GM21381 (cell line): ENCODE measurements at regions not wholly inside any gene's neighbourhood (a gene's known extent, or its start where the extent isn't known, plus 50 kb on each side); places are given as distances from the start of the nearest gene placed in this dataset.

ENCODE experiments used
- ATAC-seq: cut with Tn5 transposase; IDR thresholded peaks from one replicate; pipeline ENCODE4 v1.9.1; 2021; ENCODE audit warnings: mild to moderate bottlenecking, moderate library complexity; ENCODE audit not compliant: unreplicated experiment

GRCh38 chrX:6707497-6707896, 172.6 kb upstream of the VCX3A start:
- ATAC-seq: no peak

DNA sequence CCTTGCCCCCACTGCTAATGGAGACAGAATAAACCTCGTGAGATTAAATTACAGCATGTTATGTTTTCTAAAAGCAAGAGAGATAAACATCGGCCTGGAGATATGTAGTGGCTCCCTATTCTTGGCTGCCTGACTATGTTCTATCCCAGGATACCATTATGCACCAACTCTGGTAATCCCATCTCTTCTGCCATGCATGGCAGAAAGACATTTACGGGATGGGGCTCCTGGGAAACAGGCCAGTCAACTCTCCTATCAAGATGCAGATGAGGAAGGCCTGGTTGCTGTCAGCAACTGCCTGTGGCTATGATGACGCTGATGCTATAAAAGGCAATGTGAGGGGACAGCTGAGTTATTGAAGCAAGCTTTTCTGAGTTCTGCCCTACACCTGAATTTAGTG, 166.2 kb upstream of the VCX3A start:
- no peak for ATAC-seq

DNA sequence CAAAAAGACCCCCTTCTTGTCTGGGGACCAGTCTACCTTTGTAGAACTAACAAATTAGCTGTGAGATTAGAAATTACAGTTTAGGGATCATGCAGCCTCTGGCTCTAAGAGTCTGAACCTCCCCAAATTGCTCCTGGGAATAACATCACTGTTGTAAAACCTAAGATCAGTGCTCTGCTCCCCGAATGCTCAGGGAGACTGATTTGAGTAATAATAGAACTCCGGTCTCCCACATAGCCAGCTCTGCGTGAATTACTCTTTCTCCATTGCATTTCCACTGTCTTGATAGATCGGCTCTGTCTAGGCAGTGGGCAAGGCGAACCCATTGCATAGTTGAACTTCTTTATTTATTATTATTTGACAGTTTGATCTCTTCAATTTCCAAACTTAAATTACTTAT, 160.8 kb upstream of the VCX3A start:
- ATAC-seq: no peak

DNA sequence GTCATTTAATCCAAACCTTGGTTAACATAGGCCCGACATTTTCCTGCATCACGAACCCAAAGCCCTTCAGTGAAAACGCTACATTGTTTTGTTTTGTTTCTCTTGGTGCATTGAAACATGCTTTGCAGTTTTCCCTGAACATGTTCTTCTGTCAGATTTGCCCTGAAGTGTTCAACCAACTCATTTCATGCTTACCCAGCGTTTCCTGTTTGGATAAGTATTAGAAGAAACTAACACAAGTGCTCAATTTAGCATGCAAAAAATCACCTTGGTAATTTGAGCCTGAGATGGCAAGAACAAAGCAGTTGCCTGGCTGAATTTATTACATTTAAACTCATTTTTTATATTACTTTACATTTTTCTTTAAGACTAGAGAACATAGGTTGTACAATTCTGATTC, 160.1 kb upstream of the VCX3A start:
- ATAC-seq: no peak

DNA sequence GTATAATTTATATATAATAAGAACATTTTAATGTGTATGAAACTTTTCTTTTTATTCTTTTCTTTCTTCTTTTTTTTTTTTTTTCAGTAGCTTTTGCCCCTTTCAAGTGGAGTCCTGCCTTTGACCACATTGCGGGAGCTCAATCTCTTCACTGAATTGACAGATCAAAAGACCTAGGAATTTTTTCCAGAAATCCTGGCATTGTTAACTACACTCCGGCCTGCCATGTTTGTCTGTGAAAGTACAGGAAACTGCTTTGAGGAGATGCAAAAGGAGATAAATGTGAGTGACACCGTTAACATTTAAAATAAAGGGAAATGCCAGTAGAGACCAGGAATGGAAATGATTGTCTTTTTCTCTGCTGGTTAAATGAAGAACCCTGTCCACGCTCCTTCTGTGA, 159.3 kb upstream of the VCX3A start:
- ATAC-seq: no peak

DNA sequence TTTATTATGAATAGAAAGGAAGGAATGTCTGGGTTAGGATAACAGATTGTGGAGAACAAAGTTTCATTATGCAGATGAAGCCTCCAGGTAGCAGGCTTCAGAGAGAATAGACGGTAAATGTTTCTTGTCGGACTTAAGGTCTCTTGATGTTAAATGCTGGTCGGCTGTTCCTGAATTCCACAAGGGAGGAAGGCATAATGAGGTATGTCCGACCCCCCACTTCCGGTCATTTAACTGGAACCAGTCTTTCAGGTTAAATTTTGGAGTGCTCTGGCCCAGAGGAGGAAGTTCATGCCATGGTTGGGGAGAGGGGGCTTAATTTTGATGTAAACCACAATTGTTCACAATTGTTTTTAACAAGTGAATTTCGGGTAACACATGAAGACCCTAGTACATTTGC, 158.1 kb upstream of the VCX3A start:
- ATAC-seq: no peak

DNA sequence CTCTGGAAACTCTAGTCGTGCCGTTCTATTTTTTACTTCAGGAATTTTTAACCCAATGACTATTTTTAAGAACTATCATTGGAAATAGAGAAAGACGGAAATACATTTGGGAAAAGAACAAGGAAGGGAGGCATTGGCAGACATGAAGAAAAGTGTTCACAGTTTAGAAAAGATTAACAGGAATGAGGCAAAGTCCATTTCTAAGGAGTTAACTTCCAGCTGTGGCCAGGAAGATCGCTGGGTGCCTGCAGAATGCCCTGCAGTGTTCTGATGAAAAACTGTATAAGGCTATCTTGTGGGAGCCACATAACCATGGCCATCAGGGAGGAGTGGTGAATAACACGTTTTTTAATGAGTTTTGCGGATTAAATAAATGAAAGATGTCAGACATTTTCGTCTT, 150.6 kb upstream of the VCX3A start:
- no peak for ATAC-seq

DNA sequence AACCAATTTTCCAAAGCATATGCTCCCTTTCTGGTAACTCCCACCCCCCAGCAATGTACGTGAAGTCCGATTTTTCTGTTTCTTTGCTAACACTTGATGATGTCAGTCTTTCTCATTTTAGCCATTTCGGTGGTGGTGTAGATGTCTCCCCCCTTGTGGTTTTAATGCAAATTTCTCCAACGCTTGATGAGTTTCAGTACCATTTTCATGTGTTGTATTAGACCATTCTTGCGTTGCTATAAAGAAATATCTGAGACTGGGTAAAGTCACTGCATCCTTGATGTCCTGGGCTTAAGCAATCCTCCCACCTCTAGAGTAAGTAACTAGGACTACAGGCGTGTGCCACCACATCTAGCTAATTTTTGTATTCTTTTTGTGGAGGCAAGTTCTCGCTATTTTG, 148.4 kb upstream of the VCX3A start:
- no peak for ATAC-seq

- ATAC-seq: no peak
Measured at GRCh38 chrX:6681521-6682145, 146.7 kb upstream of the VCX3A start.

- ATAC-seq: no peak
Measured at GRCh38 chrX:6679988-6680387, 145.1 kb upstream of the VCX3A start.

- no peak for ATAC-seq
Measured at GRCh38 chrX:6679550-6679949, 144.6 kb upstream of the VCX3A start.

DNA sequence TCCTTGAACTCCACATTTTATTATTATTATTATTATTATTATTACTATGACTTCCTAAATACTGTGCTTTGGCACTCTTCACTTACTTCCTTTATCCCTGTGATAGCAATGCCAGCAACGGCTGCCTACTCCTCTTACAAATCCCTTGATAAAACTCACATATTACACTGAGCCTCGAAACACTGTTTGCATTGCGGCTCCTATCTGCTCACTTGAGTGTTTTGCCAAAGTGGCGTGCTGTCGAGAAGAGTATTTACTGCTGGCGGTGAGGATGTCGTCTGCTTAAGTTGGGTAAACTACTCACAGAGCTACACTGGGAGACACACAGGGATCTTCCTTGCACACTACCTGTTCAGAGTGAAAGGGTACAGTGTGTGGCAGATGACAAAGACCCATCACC, 143.4 kb upstream of the VCX3A start:
- ATAC-seq: no peak

DNA sequence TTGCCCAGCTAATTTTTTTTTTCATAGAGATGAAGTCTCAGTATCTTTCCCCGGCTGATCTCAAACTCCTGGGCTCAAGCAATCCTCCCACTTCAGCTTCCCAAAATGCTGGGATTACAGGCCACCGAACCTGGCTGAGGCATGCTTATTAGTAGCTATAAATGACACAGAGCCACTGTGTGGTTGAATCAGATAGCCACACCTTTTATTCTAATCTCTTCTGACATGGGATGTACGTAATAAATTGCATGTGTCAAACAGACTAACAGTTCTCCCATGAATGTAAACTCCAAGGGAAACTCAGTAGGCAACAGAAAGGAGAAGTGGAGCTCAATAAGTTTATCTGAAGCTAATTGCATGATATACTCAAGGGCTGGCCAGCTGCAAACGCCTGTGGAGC, 139.8 kb upstream of the VCX3A start:
- ATAC-seq: no peak

GRCh38 chrX:6667048-6667768, 132.3 kb upstream of the VCX3A start:
- ATAC-seq: no peak

GRCh38 chrX:6666624-6667023, 131.7 kb upstream of the VCX3A start:
- ATAC-seq: no peak

- no peak for ATAC-seq
Measured at GRCh38 chrX:6661736-6662135, 126.8 kb upstream of the VCX3A start.

GRCh38 chrX:6660567-6661264, 125.8 kb upstream of the VCX3A start:
- no peak for ATAC-seq

DNA sequence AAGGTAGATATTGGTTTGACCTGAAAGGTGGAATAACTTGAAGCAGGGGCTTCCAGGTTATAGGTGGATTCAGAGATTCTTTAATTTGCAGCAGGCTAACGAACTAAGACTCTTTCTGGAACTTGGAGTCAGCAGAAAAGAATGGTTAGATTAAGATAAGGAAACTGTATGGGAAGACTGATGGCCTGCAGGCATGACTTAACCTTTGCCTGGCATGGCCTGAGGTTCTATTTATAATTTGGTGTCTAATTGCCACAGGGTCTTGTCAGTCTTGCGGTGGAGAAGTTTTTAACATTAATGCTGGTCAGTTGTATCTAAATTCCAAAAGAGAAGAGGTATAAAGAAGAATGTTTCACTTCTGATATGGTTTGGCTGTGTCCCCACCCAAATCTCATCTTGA, 110.3 kb upstream of the VCX3A start:
- ATAC-seq: no peak

DNA sequence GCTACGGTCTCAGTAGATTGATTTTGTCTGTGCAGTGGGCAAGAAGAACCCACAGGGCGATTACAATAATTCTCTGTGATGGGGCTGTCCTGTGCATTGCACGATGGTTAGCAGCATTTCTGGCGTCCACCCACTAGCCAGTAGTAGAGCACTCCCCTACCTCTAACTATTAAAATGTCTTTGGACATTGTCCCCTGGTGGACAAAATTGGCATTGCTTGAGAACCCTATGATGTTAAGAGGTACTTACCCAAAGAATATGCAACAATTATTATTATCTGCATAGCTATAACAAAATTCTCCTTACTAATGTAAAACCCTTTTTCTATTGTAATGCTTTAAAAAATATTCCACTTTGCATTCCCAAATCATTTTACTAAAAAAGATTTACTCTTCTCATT, 109.5 kb upstream of the VCX3A start:
- no peak for ATAC-seq

DNA sequence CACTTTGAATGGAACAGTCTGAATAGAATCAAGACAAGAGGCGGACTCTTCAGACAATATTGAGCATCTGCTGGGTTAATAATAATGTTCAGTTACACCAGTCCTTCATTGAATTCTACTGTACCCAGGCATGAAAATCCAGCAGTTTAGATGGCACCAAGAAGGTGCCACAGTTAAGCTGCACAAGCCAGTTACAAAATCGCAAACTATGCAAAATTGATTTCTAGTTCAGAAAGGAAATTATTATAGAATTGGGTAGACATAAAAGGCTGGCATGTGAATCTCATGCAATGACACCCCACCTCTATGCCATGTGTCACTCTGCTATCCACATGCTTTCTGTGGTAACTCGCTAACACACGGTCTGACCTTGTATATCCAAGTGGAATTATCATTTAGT, 105.8 kb upstream of the VCX3A start:
- no peak for ATAC-seq

GRCh38 chrX:6614506-6614905, 79.6 kb upstream of the VCX3A start:
- ATAC-seq: no peak

DNA sequence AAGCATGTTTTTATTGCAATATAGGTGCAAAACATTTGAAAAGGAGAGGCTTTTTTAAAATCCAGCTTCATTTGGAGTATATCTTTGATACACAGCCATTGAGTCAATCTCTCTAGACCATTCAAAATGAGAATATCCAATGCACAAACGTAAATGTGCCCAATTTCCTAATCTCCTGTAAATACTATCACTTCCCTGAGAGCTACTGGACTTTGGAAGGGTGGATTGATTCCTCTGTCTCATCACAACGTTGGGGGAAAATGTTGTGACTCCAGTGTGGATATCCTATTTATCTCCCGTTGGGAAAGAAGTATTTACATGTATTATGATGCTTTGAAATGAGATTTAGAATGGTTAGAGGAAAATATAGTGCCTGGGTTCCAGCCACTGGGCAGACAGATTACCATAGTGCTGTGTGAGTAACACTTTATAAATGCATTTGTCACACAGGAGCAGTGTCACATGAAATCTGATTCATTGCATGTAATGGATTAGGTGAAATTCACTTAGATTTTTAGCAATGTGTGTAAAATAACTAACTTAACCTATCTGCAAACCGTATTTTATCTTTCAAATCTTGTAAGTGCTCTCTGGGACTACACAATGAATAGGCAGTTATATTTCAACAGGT, 64.4 kb upstream of the VCX3A start:
- ATAC-seq: no peak
